ENCODE measurements at regions not wholly inside any gene's neighbourhood (a gene's known extent, or its start where the extent isn't known, plus 50 kb on each side); places are given as distances from the start of the nearest gene placed in this dataset.

GRCh38 chr4:3834186-3834662 lies 68.0 kb downstream of the ADRA2C start:
- H3K4me3 ChIP-seq (ENCODE audit: low read depth, low read length): no peak overlapping the region
- no peak for DNase-seq (ENCODE audit: low read depth)
- no peak for TF ChIP-seq CTCF (IDR thresholded peaks at IDR 0.05; ENCODE audit: low read depth, low read length, missing control alignments)

GRCh38 chr4:3834663-3835521 lies 68.7 kb downstream of the ADRA2C start:
- no peak for TF ChIP-seq CTCF (IDR thresholded peaks at IDR 0.05; ENCODE audit: low read depth, low read length, missing control alignments)
- H3K4me3 ChIP-seq (ENCODE audit: low read depth, low read length): no peak overlapping the region

GRCh38 chr4:3835527-3836405 lies 69.6 kb downstream of the ADRA2C start:
- TF ChIP-seq CTCF (IDR thresholded peaks at IDR 0.05; ENCODE audit: low read depth, low read length, missing control alignments): no peak
- DNase-seq (ENCODE audit: low read depth): no peak
- H3K4me3 ChIP-seq (ENCODE audit: low read depth, low read length): no peak overlapping the region

More at GRCh38 chr4:3834663-3835521, 68.7 kb downstream of the ADRA2C start:
- DNase-seq (ENCODE audit: low read depth): no peak

GRCh38 chr4:3836406-3836755 lies 70.2 kb downstream of the ADRA2C start:
- TF ChIP-seq CTCF (IDR thresholded peaks at IDR 0.05; ENCODE audit: low read depth, low read length, missing control alignments): no peak
- no peak for DNase-seq (ENCODE audit: low read depth)
- H3K4me3 ChIP-seq (ENCODE audit: low read depth, low read length): no peak overlapping the region

- H3K4me3 ChIP-seq (ENCODE audit: low read depth, low read length): no peak overlapping the region
- DNase-seq (ENCODE audit: low read depth): no peak
- no peak for TF ChIP-seq CTCF (IDR thresholded peaks at IDR 0.05; ENCODE audit: low read depth, low read length, missing control alignments)
Observed at GRCh38 chr4:3836756-3837601, 70.8 kb downstream of the ADRA2C start.
